Liver (tissue), 8 donors: ENCODE measurements at regions not wholly inside any gene's neighbourhood (a gene's known extent, or its start where the extent isn't known, plus 50 kb on each side); places are given as distances from the start of the nearest gene placed in this dataset.

Source experiments
- DNase-seq: peaks from one replicate; pipeline ENCODE4 v3.0.0-alpha.2; 2017; ENCODE audit warnings: low spot score
- H3K27ac ChIP-seq, 2 donors: one replicate each; pipeline ENCODE4 v1.7.0; 2013; ENCODE audit warnings: inconsistent platforms in 2 of 2, low read length in 2 of 2, control low read depth in 1 of 2, low read depth in 1 of 2, mild to moderate bottlenecking in 1 of 2
- H3K27me3 ChIP-seq, 4 donors: one replicate each; pipeline versions ENCODE4 v1.6.1 to v1.7.0; 2013; ENCODE audit warnings: low read length in 3 of 4, inconsistent platforms in 1 of 4, mild to moderate bottlenecking in 1 of 4, moderate library complexity in 1 of 4; ENCODE audit not compliant: control insufficient read depth in 4 of 4, insufficient read depth in 4 of 4
- H3K36me3 ChIP-seq, 4 donors: one replicate each; pipeline versions ENCODE4 v1.6.1 to v1.7.0; 2013; ENCODE audit warnings: low read length in 3 of 4, mild to moderate bottlenecking in 3 of 4, low read depth in 1 of 4, moderate library complexity in 1 of 4; ENCODE audit not compliant: control insufficient read depth in 4 of 4, insufficient read depth in 3 of 4
- H3K4me1 ChIP-seq, 4 donors: one replicate each; pipeline versions ENCODE4 v1.6.1 to v1.7.0; 2013; ENCODE audit warnings: low read length in 3 of 4, mild to moderate bottlenecking in 3 of 4, moderate library complexity in 1 of 4; ENCODE audit not compliant: control insufficient read depth in 4 of 4, insufficient read depth in 4 of 4
- H3K4me3 ChIP-seq, 3 donors: one replicate each; pipeline versions ENCODE4 v1.6.1 to v1.7.0; 2013; ENCODE audit warnings: low read length in 3 of 3, control low read depth in 1 of 3, low read depth in 1 of 3, mild to moderate bottlenecking in 1 of 3
- H3K9ac ChIP-seq, 2 donors: one replicate each; pipeline ENCODE4 v1.7.0; 2013; ENCODE audit warnings: low read length in 2 of 2, mild to moderate bottlenecking in 2 of 2, moderate library complexity in 2 of 2, control low read depth in 1 of 2, low read depth in 1 of 2
- H3K9me3 ChIP-seq, 4 donors: one replicate each; pipeline versions ENCODE4 v1.6.1 to v1.7.0; 2013; ENCODE audit warnings: low read length in 3 of 4; ENCODE audit not compliant: control insufficient read depth in 4 of 4
- ATF3 ChIP-seq: IDR thresholded peaks from 2 replicates; pipeline ENCODE4 v1.6.1; 2016; ENCODE audit warnings: antibody characterized with exemption
- EGR1 ChIP-seq, 2 donors: IDR thresholded peaks; 2 replicates each; pipeline ENCODE4 v1.6.1; 2016 to 2018; ENCODE audit warnings: antibody characterized with exemption in 2 of 2, low read depth in 2 of 2
- FOXA1 ChIP-seq: IDR thresholded peaks from 2 replicates; pipeline ENCODE4 v1.6.1; 2016; ENCODE audit warnings: antibody characterized with exemption
- FOXA2 ChIP-seq: IDR thresholded peaks from 2 replicates; pipeline ENCODE4 v1.6.1; 2016; ENCODE audit warnings: antibody characterized with exemption
- GABPA ChIP-seq, 2 donors: IDR thresholded peaks in 1 of 2; conservative IDR thresholded peaks in 1 of 2; 2 replicates each; pipeline ENCODE4 v1.6.1; 2016; ENCODE audit warnings: antibody characterized with exemption in 2 of 2, mild to moderate bottlenecking in 1 of 2, moderate library complexity in 1 of 2
- HNF4A ChIP-seq, 2 donors: conservative IDR thresholded peaks; 2 replicates each; pipeline ENCODE4 v1.6.1; 2016; ENCODE audit warnings: antibody characterized with exemption in 2 of 2, mild to moderate bottlenecking in 2 of 2
- HNF4G ChIP-seq: IDR thresholded peaks from 2 replicates; pipeline ENCODE4 v1.6.1; 2016; ENCODE audit warnings: antibody characterized with exemption
- JUND ChIP-seq, 2 donors: IDR thresholded peaks; 2 replicates each; pipeline ENCODE4 v1.6.1; 2016; ENCODE audit warnings: antibody characterized with exemption in 2 of 2
- NR2F2 ChIP-seq: IDR thresholded peaks from 2 replicates; pipeline ENCODE4 v1.6.1; 2016; ENCODE audit warnings: antibody characterized with exemption
- RAD21 ChIP-seq, 2 donors: IDR thresholded peaks; 2 replicates each; pipeline ENCODE4 v1.6.1; 2016; ENCODE audit warnings: antibody characterized with exemption in 2 of 2, mild to moderate bottlenecking in 2 of 2
- RXRA ChIP-seq, 2 donors: IDR thresholded peaks; 2 replicates each; pipeline ENCODE4 v1.6.1; 2017 to 2018; ENCODE audit warnings: antibody characterized with exemption in 2 of 2, mild to moderate bottlenecking in 1 of 2
- SP1 ChIP-seq: IDR thresholded peaks from 2 replicates; pipeline ENCODE4 v1.6.1; 2018; ENCODE audit warnings: antibody characterized with exemption, mild to moderate bottlenecking
- TAF1 ChIP-seq: conservative IDR thresholded peaks from 2 replicates; pipeline ENCODE4 v1.6.1; 2016; ENCODE audit warnings: antibody characterized with exemption, mild to moderate bottlenecking
- YY1 ChIP-seq: IDR thresholded peaks from 2 replicates; pipeline ENCODE4 v1.6.1; 2016; ENCODE audit warnings: antibody characterized with exemption, mild to moderate bottlenecking
- ZBTB33 ChIP-seq: IDR thresholded peaks from 2 replicates; pipeline ENCODE4 v1.6.1; 2016; ENCODE audit warnings: antibody characterized with exemption
- WGBS: extraction: QIAGEN DNeasy Blood & Tissue Kit; methylation state at CpG from one replicate; pipeline ENCODE4 v1.1.7; 2013; 5-methylcytosine and 5-hydroxymethylcytosine counted together
- TF ChIP-seq, protein P1 (sequence below): fragments of 150-350 bp; IDR thresholded peaks from 2 replicates; pipeline ENCODE4 v1.5.1; 2017; ENCODE audit warnings: improper control_type of control experiment, low read depth, low read length; ENCODE audit not compliant: missing input control
- TF ChIP-seq, protein P2 (sequence below): IDR thresholded peaks from 2 replicates; pipeline ENCODE4 v1.6.1; 2016; ENCODE audit warnings: antibody characterized with exemption, mild to moderate bottlenecking
- TF ChIP-seq, protein P3 (sequence below): IDR thresholded peaks from 2 replicates; pipeline ENCODE4 v1.6.1; 2016; ENCODE audit warnings: antibody characterized with exemption
- donor health status: healthy.
- donor health status: healthy.
- donor health status: healthy.
- donor health status: healthy.
- donor health status: healthy.

DNA sequence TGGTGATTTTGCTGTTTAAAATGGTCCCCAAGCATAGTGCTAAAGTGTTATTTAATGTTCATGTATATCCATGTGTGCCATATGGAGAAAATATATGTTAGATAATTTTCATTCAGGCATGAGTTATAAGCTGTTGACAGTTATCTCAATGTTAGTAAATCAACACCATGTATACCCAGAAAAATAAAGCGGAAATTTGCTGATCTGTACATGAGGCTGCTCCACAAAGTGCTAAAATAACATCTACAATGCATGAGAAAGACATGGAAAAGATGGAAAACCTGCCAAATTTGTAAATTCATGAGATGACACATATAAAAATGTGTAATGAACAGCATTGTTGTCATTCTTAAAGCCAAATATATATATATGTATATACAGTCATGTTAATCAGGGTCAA is 1199.2 kb downstream of the FSCB start:
- H3K27ac ChIP-seq: no peak overlapping the region
- 73% methylated on average over 1 of the region's 1 CpG for WGBS
- no peak for TF ChIP-seq RAD21 (IDR thresholded peaks at IDR 0.05)
- TF ChIP-seq HNF4G: no peak
- TF ChIP-seq FOXA2: no peak
- TF ChIP-seq EGR1 (IDR thresholded peaks at IDR 0.05; ENCODE audit: low read depth in 2 of 2): no peak
- TF ChIP-seq ATF3: no peak
- TF ChIP-seq RXRA (IDR thresholded peaks at IDR 0.05): no peak
- TF ChIP-seq NR2F2: no peak
- no peak for TF ChIP-seq HNF4A (conservative IDR thresholded peaks at IDR 0.05)
- TF ChIP-seq GABPA (IDR thresholded peaks at IDR 0.05 in 1 of 2, conservative IDR thresholded peaks at IDR 0.05 in 1 of 2): no peak
- TF ChIP-seq ZBTB33: no peak
- TF ChIP-seq TAF1: no peak
- no peak for TF ChIP-seq YY1
- no peak for TF ChIP-seq SP1
- no peak for TF ChIP-seq FOXA1
- TF ChIP-seq, protein P1, sequence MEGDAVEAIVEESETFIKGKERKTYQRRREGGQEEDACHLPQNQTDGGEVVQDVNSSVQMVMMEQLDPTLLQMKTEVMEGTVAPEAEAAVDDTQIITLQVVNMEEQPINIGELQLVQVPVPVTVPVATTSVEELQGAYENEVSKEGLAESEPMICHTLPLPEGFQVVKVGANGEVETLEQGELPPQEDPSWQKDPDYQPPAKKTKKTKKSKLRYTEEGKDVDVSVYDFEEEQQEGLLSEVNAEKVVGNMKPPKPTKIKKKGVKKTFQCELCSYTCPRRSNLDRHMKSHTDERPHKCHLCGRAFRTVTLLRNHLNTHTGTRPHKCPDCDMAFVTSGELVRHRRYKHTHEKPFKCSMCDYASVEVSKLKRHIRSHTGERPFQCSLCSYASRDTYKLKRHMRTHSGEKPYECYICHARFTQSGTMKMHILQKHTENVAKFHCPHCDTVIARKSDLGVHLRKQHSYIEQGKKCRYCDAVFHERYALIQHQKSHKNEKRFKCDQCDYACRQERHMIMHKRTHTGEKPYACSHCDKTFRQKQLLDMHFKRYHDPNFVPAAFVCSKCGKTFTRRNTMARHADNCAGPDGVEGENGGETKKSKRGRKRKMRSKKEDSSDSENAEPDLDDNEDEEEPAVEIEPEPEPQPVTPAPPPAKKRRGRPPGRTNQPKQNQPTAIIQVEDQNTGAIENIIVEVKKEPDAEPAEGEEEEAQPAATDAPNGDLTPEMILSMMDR: no peak
- TF ChIP-seq, protein P2, sequence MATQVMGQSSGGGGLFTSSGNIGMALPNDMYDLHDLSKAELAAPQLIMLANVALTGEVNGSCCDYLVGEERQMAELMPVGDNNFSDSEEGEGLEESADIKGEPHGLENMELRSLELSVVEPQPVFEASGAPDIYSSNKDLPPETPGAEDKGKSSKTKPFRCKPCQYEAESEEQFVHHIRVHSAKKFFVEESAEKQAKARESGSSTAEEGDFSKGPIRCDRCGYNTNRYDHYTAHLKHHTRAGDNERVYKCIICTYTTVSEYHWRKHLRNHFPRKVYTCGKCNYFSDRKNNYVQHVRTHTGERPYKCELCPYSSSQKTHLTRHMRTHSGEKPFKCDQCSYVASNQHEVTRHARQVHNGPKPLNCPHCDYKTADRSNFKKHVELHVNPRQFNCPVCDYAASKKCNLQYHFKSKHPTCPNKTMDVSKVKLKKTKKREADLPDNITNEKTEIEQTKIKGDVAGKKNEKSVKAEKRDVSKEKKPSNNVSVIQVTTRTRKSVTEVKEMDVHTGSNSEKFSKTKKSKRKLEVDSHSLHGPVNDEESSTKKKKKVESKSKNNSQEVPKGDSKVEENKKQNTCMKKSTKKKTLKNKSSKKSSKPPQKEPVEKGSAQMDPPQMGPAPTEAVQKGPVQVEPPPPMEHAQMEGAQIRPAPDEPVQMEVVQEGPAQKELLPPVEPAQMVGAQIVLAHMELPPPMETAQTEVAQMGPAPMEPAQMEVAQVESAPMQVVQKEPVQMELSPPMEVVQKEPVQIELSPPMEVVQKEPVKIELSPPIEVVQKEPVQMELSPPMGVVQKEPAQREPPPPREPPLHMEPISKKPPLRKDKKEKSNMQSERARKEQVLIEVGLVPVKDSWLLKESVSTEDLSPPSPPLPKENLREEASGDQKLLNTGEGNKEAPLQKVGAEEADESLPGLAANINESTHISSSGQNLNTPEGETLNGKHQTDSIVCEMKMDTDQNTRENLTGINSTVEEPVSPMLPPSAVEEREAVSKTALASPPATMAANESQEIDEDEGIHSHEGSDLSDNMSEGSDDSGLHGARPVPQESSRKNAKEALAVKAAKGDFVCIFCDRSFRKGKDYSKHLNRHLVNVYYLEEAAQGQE: no peak
- no peak for TF ChIP-seq JUND (IDR thresholded peaks at IDR 0.05)
- TF ChIP-seq, protein P3, sequence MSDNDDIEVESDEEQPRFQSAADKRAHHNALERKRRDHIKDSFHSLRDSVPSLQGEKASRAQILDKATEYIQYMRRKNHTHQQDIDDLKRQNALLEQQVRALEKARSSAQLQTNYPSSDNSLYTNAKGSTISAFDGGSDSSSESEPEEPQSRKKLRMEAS: no peak
- no peak for DNase-seq
- H3K36me3 ChIP-seq: no peaks in the 10 kb centered on the region
- no peaks in the 10 kb centered on the region for H3K4me1 ChIP-seq
- no peak overlapping the region for H3K4me3 ChIP-seq
- H3K9ac ChIP-seq: no peak overlapping the region
- no peaks in the 10 kb centered on the region for H3K9me3 ChIP-seq
- H3K27me3 ChIP-seq: no peaks in the 10 kb centered on the region

- WGBS: 85% methylated on average over 2 of the region's 2 CpGs
- no peaks in the 10 kb centered on the region for H3K4me1 ChIP-seq
- H3K27ac ChIP-seq: no peak overlapping the region
- no peaks in the 10 kb centered on the region for H3K9me3 ChIP-seq
- no peaks in the 10 kb centered on the region for H3K36me3 ChIP-seq
- DNase-seq: no peak
- TF ChIP-seq RAD21 (IDR thresholded peaks at IDR 0.05): no peak
- no peak for TF ChIP-seq JUND (IDR thresholded peaks at IDR 0.05)
- no peak for TF ChIP-seq HNF4G
- TF ChIP-seq, protein P2: no peak
- no peak for TF ChIP-seq FOXA2
- TF ChIP-seq NR2F2: no peak
- TF ChIP-seq HNF4A (conservative IDR thresholded peaks at IDR 0.05): no peak
- no peak for TF ChIP-seq GABPA (IDR thresholded peaks at IDR 0.05 in 1 of 2, conservative IDR thresholded peaks at IDR 0.05 in 1 of 2)
- TF ChIP-seq, protein P3: no peak
- H3K9ac ChIP-seq: no peak overlapping the region
- H3K27me3 ChIP-seq: no peaks in the 10 kb centered on the region
- H3K4me3 ChIP-seq: no peak overlapping the region
Observed at GRCh38 chr14:43306053-43306452, 1201.0 kb downstream of the FSCB start.
